MV-4-11 (cell line): ENCODE measurements at regions not wholly inside any gene's neighbourhood (a gene's known extent, or its start where the extent isn't known, plus 50 kb on each side); places are given as distances from the start of the nearest gene placed in this dataset.

Source experiments
- DNase-seq: peaks from one replicate; lab custom pipeline; 2025; lab: John Stamatoyannopoulos, UW

GRCh38 chr13:32910530-32910929, 105.7 kb upstream of the KL start:
- peak; percentile 82 for DNase-seq

GRCh38 chr13:32911506-32911905, 104.7 kb upstream of the KL start:
- peak; percentile 75 for DNase-seq

GRCh38 chr13:32914686-32915085, 101.5 kb upstream of the KL start:
- DNase-seq: no peak

GRCh38 chr13:32917504-32917903, 98.7 kb upstream of the KL start:
- no peak for DNase-seq

GRCh38 chr13:32923725-32924124, 92.5 kb upstream of the KL start:
- DNase-seq: no peak

GRCh38 chr13:32924886-32925285, 91.3 kb upstream of the KL start:
- no peak for DNase-seq

GRCh38 chr13:32925506-32925905, 90.7 kb upstream of the KL start:
- no peak for DNase-seq

GRCh38 chr13:32932376-32932775, 83.8 kb upstream of the KL start:
- DNase-seq: no peak

- no peak for DNase-seq
Observed at GRCh38 chr13:32936716-32937115, 79.5 kb upstream of the KL start.

- no peak for DNase-seq
Observed at GRCh38 chr13:32938314-32938713, 77.9 kb upstream of the KL start.

- DNase-seq: no peak
Observed at GRCh38 chr13:32938907-32939306, 77.3 kb upstream of the KL start.

- DNase-seq: peak; percentile 56
Observed at GRCh38 chr13:32940601-32941000, 75.6 kb upstream of the KL start.

- DNase-seq: no peak
Observed at GRCh38 chr13:32941368-32941767, 74.9 kb upstream of the KL start.

GRCh38 chr13:32946558-32946957, 69.7 kb upstream of the KL start:
- no peak for DNase-seq

GRCh38 chr13:32947411-32948276, 68.6 kb upstream of the KL start:
- no peak for DNase-seq

- DNase-seq: no peak
Observed at GRCh38 chr13:32949820-32950219, 66.4 kb upstream of the KL start.

- DNase-seq: no peak
Observed at GRCh38 chr13:32951580-32951979, 64.6 kb upstream of the KL start.

GRCh38 chr13:32955881-32956594, 60.2 kb upstream of the KL start:
- no peak for DNase-seq

- no peak for DNase-seq
Observed at GRCh38 chr13:32956595-32956933, 59.7 kb upstream of the KL start.

GRCh38 chr13:32960626-32961025, 55.6 kb upstream of the KL start:
- DNase-seq: no peak

GRCh38 chr13:32961724-32962123, 54.5 kb upstream of the KL start:
- no peak for DNase-seq

GRCh38 chr13:32962342-32962741, 53.9 kb upstream of the KL start:
- no peak for DNase-seq

- DNase-seq: no peak
Observed at GRCh38 chr13:32964987-32965386, 51.2 kb upstream of the KL start.
